Jurkat, Clone E6-1 (cell line): ENCODE measurements at regions not wholly inside any gene's neighbourhood (a gene's known extent, or its start where the extent isn't known, plus 50 kb on each side); places are given as distances from the start of the nearest gene placed in this dataset.

ENCODE experiments used
- DNase-seq: peaks from one replicate; pipeline ENCODE4 v3.0.0-alpha.2; 2011; ENCODE audit warnings: low read depth, low spot score
- H3K4me3 ChIP-seq: 2 replicates; pipeline ENCODE4 v1.5.1; 2011; ENCODE audit warnings: mild to moderate bottlenecking, low read length, control low read depth, moderate library complexity

DNA sequence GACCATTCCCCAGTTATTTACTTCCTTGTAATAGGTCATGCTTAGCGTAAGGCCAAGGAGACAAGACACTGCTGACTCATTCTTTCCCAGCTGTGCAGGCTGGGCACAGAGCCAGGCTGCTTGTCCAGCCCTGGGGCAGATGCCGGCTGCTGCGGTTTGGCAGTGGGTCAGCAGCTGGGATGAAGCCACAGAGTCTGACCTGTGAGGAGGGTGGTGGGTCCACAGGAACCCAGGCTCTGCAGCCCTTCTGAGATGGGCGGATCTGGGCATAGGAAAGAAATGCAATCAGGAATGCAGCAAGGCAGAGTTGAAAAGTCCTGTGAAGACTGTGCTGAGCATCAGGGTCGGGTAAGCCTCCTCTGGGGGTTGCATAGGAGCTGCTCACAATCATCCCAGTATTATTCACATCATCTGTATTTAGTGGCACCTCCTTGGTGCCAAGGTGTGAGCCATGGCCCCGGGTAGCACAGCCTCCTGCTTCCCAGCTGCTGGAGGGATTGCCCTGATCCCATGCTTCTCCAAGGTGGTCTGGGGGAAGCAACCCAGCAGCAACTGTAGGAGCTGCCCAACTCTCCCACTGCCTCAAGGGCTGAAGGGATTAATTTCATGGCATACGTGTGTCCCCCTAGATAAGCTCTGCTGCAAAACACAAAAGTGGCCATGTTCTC lies 139.0 kb downstream of the DDX1 start:
- no peak for DNase-seq
- H3K4me3 ChIP-seq: no peak overlapping the region

DNA sequence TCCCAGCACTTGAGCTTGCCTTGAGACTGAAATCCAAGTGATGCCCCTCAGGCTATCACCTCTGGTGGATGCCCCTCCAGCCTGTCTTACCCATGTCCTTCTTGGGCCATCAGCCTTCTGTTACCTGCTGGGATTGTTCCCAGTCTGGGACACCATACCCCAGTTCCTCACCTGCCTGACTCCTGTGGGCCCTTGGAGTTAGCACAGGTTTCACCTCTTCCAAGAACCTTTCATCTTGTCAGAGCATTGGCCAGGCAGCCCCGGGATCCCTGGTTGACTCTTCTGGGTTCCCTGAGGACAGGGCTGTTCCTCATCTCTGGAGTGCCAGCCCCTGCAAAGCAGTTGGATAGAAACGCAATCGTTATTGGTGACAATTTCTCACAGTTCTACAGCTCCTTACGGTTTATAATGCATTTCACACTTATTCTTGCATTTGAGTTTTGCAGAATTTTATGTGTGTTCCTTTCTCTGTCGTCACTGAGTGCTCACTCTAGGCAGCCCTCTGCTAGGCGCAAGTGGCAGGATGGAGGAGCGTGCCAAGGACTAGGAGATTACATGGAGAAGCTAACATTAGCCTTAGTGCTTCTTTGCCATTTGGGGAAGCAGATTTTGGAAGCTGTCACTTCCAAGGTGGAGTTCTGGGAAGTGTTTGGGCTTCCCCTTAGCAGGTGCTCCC lies 139.7 kb downstream of the DDX1 start:
- no peak for DNase-seq

DNA sequence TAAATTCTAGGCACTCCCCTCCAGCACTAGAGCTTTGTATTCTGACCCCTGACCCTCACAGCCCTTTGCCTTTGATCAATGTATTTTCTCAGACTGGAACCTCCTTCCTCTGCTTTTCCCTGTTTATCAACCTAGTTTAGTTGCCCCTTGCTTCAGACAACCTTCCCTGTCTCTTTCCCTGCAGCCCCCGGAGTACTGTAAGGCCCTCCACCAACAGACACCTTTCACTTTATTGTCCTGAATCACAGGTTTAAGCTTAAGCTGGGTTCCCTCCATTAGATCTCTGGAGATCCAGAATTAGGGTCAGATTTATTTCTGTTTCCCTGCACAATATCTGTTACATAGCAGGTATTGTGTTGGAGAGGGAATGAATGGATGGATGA lies 140.2 kb downstream of the DDX1 start:
- DNase-seq: no peak
- H3K4me3 ChIP-seq: no peak overlapping the region

More for the DNA sequence above, 139.7 kb downstream of the DDX1 start:
- no peak overlapping the region for H3K4me3 ChIP-seq

- DNase-seq: no peak
- no peak overlapping the region for H3K4me3 ChIP-seq
Measured at GRCh38 chr2:15732341-15733077, 140.8 kb downstream of the DDX1 start.

- no peak for DNase-seq
- H3K4me3 ChIP-seq: no peak overlapping the region
Measured at GRCh38 chr2:15733867-15734673, 142.4 kb downstream of the DDX1 start.

GRCh38 chr2:15734674-15735483 lies 143.2 kb downstream of the DDX1 start:
- no peak overlapping the region for H3K4me3 ChIP-seq
- no peak for DNase-seq

GRCh38 chr2:15735484-15736326 lies 144.0 kb downstream of the DDX1 start:
- no peak overlapping the region for H3K4me3 ChIP-seq
- no peak for DNase-seq

GRCh38 chr2:15736396-15737180 lies 144.9 kb downstream of the DDX1 start:
- no peak overlapping the region for H3K4me3 ChIP-seq
- DNase-seq: no peak

- H3K4me3 ChIP-seq: no peak overlapping the region
- DNase-seq: no peak
Measured at GRCh38 chr2:15737314-15738224, 145.9 kb downstream of the DDX1 start.

DNA sequence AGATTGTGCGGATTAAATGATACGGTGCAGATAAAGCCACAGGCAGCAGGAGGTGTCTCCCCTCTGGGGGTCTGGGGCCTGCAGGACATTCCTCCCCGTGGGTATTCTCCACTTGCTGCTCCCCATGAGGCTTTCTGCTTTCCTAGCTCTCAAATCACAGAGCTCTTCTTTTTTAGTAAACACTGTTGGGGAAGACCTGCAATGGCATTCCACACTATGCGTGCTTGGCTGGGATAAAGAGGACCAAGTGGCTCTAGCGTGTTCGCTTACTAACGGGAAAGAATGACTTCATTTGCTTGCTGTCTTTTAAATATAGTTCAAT lies 146.5 kb downstream of the DDX1 start:
- DNase-seq: no peak
- H3K4me3 ChIP-seq: no peak overlapping the region

DNA sequence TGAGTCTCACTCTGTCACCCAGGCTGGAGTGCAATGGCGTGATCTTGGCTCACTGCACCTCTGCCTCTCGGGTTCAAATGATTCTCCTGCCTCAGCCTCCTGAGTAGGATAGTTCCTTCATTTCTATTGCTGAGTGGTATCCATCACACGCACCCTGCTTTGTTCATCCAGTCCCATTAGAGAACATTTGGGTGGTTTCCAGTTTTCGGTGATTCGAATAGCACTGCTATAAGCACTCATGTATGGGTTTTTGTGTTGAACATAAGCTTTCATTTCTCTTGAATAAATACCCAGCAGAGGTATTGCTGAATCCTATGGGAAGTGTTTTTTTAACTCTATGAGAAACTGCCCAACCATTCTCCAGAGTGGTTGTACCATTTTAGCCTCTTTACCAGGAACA lies 147.3 kb downstream of the DDX1 start:
- DNase-seq: no peak
- H3K4me3 ChIP-seq: no peak overlapping the region

DNA sequence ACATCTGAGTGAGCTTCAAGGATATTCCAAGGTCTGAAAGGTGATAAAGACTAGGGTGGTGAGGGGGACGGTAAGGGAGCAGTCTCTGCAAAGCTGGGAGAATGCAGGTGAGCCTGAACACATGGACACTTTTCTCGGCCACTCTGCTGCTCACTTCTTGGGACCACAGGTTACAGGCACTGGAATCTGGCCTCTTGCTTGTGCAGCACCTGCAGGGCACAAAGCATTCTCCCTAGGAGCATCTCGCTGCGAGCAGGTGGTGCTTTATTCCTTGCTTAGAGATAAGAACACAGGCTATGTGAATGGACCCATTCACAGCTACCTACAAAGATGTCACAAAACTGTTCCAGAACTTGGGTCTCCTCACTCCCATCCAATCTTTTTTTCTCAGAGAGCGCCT lies 153.2 kb downstream of the DDX1 start:
- no peak for DNase-seq

GRCh38 chr2:15745350-15745749 lies 153.7 kb downstream of the DDX1 start:
- no peak overlapping the region for H3K4me3 ChIP-seq
- DNase-seq: no peak

More for the DNA sequence above, 153.2 kb downstream of the DDX1 start:
- H3K4me3 ChIP-seq: no peak overlapping the region

- no peak overlapping the region for H3K4me3 ChIP-seq
- DNase-seq: no peak
Measured at GRCh38 chr2:15745907-15746702, 154.4 kb downstream of the DDX1 start.

- DNase-seq: no peak
- H3K4me3 ChIP-seq: no peak overlapping the region
Measured at GRCh38 chr2:15746703-15747550, 155.3 kb downstream of the DDX1 start.
